ENCODE measurements at regions not wholly inside any gene's neighbourhood (a gene's known extent, or its start where the extent isn't known, plus 50 kb on each side); places are given as distances from the start of the nearest gene placed in this dataset.
"Not testable (repeated sequence)": the region's sequence is repeated elsewhere in the genome, so short reads cannot be mapped to it uniquely, and the experiment has no call there.

GRCh38 chr4:123602007-123602406 lies 205.4 kb downstream of the SPRY1 start:
- peaks cover 5% of the 10 kb centered on the region for H3K4me1 Mint-ChIP-seq (ENCODE audit: low read depth, unreplicated experiment)
- no peaks in the 10 kb centered on the region for H3K36me3 Mint-ChIP-seq (ENCODE audit: unreplicated experiment)
- H3K9me3 Mint-ChIP-seq (ENCODE audit: unreplicated experiment), result no peaks in the 10 kb centered on the region
- DNase-seq, result no peak
- no peak for TF ChIP-seq CTCF (IDR thresholded peaks at IDR 0.05; ENCODE audit: partially characterized antibody, unreplicated experiment)
- no peaks in the 10 kb centered on the region for H3K27me3 Mint-ChIP-seq (ENCODE audit: unreplicated experiment)
- no peak overlapping the region for H3K4me3 Mint-ChIP-seq (ENCODE audit: unreplicated experiment)
- no peak overlapping the region for H3K27ac Mint-ChIP-seq (ENCODE audit: unreplicated experiment)

GRCh38 chr4:123603165-123603564 lies 206.6 kb downstream of the SPRY1 start:
- no peaks in the 10 kb centered on the region for H3K27me3 Mint-ChIP-seq (ENCODE audit: unreplicated experiment)
- DNase-seq, result no peak
- no peak for TF ChIP-seq CTCF (IDR thresholded peaks at IDR 0.05; ENCODE audit: partially characterized antibody, unreplicated experiment)
- no peaks in the 10 kb centered on the region for H3K36me3 Mint-ChIP-seq (ENCODE audit: unreplicated experiment)
- no peaks in the 10 kb centered on the region for H3K9me3 Mint-ChIP-seq (ENCODE audit: unreplicated experiment)
- no peak overlapping the region for H3K4me3 Mint-ChIP-seq (ENCODE audit: unreplicated experiment)
- H3K4me1 Mint-ChIP-seq (ENCODE audit: low read depth, unreplicated experiment), result peaks cover 5% of the 10 kb centered on the region
- H3K27ac Mint-ChIP-seq (ENCODE audit: unreplicated experiment), result no peak overlapping the region

GRCh38 chr4:123605797-123606196 lies 209.2 kb downstream of the SPRY1 start:
- not testable (repeated sequence) for H3K9me3 Mint-ChIP-seq (ENCODE audit: unreplicated experiment); DNase-seq; H3K36me3 Mint-ChIP-seq (ENCODE audit: unreplicated experiment); H3K27me3 Mint-ChIP-seq (ENCODE audit: unreplicated experiment); H3K4me3 Mint-ChIP-seq (ENCODE audit: unreplicated experiment); H3K4me1 Mint-ChIP-seq (ENCODE audit: low read depth, unreplicated experiment); H3K27ac Mint-ChIP-seq (ENCODE audit: unreplicated experiment)

GRCh38 chr4:123606336-123606735 lies 209.7 kb downstream of the SPRY1 start:
- Mint-ChIP-seq H3K27me3 (ENCODE audit: unreplicated experiment) (no peaks in the 10 kb centered on the region), H3K27ac (ENCODE audit: unreplicated experiment) (no peak overlapping the region), H3K4me1 (ENCODE audit: low read depth, unreplicated experiment) (no peaks in the 10 kb centered on the region), H3K9me3 (ENCODE audit: unreplicated experiment) (no peaks in the 10 kb centered on the region), H3K36me3 (ENCODE audit: unreplicated experiment) (no peaks in the 10 kb centered on the region), H3K4me3 (ENCODE audit: unreplicated experiment) (no peak overlapping the region)
- DNase-seq, result no peak
- no peak for TF ChIP-seq CTCF (IDR thresholded peaks at IDR 0.05; ENCODE audit: partially characterized antibody, unreplicated experiment)

- Mint-ChIP-seq H3K27me3 (ENCODE audit: unreplicated experiment) (no peaks in the 10 kb centered on the region), H3K36me3 (ENCODE audit: unreplicated experiment) (no peaks in the 10 kb centered on the region), H3K9me3 (ENCODE audit: unreplicated experiment) (no peaks in the 10 kb centered on the region), H3K4me1 (ENCODE audit: low read depth, unreplicated experiment) (no peaks in the 10 kb centered on the region), H3K4me3 (ENCODE audit: unreplicated experiment) (no peak overlapping the region), H3K27ac (ENCODE audit: unreplicated experiment) (no peak overlapping the region)
- DNase-seq, result no peak
- no peak for TF ChIP-seq CTCF (IDR thresholded peaks at IDR 0.05; ENCODE audit: partially characterized antibody, unreplicated experiment)
Observed at GRCh38 chr4:123606946-123607542, 210.4 kb downstream of the SPRY1 start.

All from glutamatergic neuron (in vitro differentiated cells).